Stimulated activated CD4-positive, alpha-beta T cell treated with anti-CD3 and anti-CD28 coated beads, Interleukin-15, amount 100 ng/mL, for 48 hours (primary cell): ENCODE measurements at regions not wholly inside any gene's neighbourhood (a gene's known extent, or its start where the extent isn't known, plus 50 kb on each side); places are given as distances from the start of the nearest gene placed in this dataset.

Source experiments
- DNase-seq, 2 donors: peaks; one replicate each; pipeline ENCODE4 v3.0.0-alpha.2; 2020; ENCODE audit warnings: low read depth in 2 of 2

- no peak for DNase-seq
Measured at GRCh38 chr2:238581126-238581525, 154.4 kb downstream of the ASB1 start.

GRCh38 chr2:238582159-238582558 is 155.4 kb downstream of the ASB1 start:
- no peak for DNase-seq

- DNase-seq = no peak
Measured at GRCh38 chr2:238584617-238585016, 157.9 kb downstream of the ASB1 start.

GRCh38 chr2:238585836-238586821 is 159.4 kb downstream of the ASB1 start:
- no peak for DNase-seq

- DNase-seq = no peak
Measured at GRCh38 chr2:238586931-238587775, 160.4 kb downstream of the ASB1 start.

GRCh38 chr2:238587776-238588660 is 161.3 kb downstream of the ASB1 start:
- no peak for DNase-seq

GRCh38 chr2:238589591-238590460 is 163.1 kb downstream of the ASB1 start:
- DNase-seq = no peak

- no peak for DNase-seq
Measured at GRCh38 chr2:238591732-238592131, 165.0 kb downstream of the ASB1 start.

- no peak for DNase-seq
Measured at GRCh38 chr2:238593236-238593635, 166.5 kb downstream of the ASB1 start.

- DNase-seq = no peak
Measured at GRCh38 chr2:238593678-238594077, 167.0 kb downstream of the ASB1 start.

GRCh38 chr2:238594796-238595749 is 168.3 kb downstream of the ASB1 start:
- DNase-seq = no peak

- no peak for DNase-seq
Measured at GRCh38 chr2:238595750-238596570, 169.2 kb downstream of the ASB1 start.

- DNase-seq = no peak
Measured at GRCh38 chr2:238596571-238597551, 170.1 kb downstream of the ASB1 start.

GRCh38 chr2:238597638-238598528 is 171.2 kb downstream of the ASB1 start:
- DNase-seq = no peak

GRCh38 chr2:238598802-238599530 is 172.2 kb downstream of the ASB1 start:
- no peak for DNase-seq
